Brain microvascular endothelial cell (primary cell): ENCODE measurements at regions not wholly inside any gene's neighbourhood (a gene's known extent, or its start where the extent isn't known, plus 50 kb on each side); places are given as distances from the start of the nearest gene placed in this dataset.

Experiments
- DNase-seq: peaks from one replicate; pipeline ENCODE4 v3.0.0-alpha.2; 2020
- H3K27ac ChIP-seq: fragments of 250-450 bp; sonication (Bioruptor Pico); 2 replicates; pipeline ENCODE4 v1.5.1; 2020; ENCODE audit warnings: mild to moderate bottlenecking, moderate library complexity
- H3K27me3 ChIP-seq: fragments of 250-450 bp; sonication (Bioruptor Pico); replicated peaks from 2 replicates; pipeline ENCODE4 v1.5.1; 2020; ENCODE audit warnings: mild to moderate bottlenecking
- H3K36me3 ChIP-seq: fragments of 250-450 bp; sonication (Bioruptor Pico); replicated peaks from 2 replicates; pipeline ENCODE4 v1.5.1; 2020; ENCODE audit warnings: mild to moderate bottlenecking
- H3K4me3 ChIP-seq: 2 replicates; pipeline ENCODE4 v1.5.1; 2011; ENCODE audit warnings: low read depth, mild to moderate bottlenecking, control low read depth, low read length, moderate library complexity
- in situ Hi-C: cut with HindIII; loops from 2 replicates; pipeline ENCODE4 v1.10.0; 2017; ENCODE audit warnings: low sequenced_read_pairs, low pct_ligation_motif_present
- TF ChIP-seq, protein P1 (sequence below): IDR thresholded peaks from 2 replicates; pipeline ENCODE4 v1.5.1; 2011; ENCODE audit warnings: low read depth, mild to moderate bottlenecking, moderate library complexity, low read length, control low read depth, inconsistent platforms; ENCODE audit errors: missing control alignments

DNA sequence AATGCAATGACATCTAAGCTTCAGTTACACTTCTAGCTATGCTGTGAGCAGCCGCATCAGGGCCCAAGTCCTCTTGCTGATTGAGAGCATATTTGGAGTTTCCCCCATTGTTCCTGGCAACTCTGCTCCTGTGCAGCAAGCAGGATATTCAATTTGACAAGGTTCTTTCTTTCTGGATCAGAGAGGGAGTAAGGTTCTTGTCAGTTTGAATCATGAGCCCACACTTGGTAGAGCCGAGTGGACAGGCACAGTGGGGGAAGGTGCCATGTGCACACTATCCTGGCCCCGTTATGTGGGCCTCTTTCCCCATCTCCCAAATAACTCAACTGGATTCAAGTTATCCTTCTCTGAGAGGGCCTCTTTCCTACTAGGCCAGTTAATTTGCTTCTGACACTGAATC, 385.4 kb downstream of the ZIC1 start:
- H3K4me3 ChIP-seq: no peak overlapping the region
- no peak for DNase-seq
- TF ChIP-seq, protein P1, sequence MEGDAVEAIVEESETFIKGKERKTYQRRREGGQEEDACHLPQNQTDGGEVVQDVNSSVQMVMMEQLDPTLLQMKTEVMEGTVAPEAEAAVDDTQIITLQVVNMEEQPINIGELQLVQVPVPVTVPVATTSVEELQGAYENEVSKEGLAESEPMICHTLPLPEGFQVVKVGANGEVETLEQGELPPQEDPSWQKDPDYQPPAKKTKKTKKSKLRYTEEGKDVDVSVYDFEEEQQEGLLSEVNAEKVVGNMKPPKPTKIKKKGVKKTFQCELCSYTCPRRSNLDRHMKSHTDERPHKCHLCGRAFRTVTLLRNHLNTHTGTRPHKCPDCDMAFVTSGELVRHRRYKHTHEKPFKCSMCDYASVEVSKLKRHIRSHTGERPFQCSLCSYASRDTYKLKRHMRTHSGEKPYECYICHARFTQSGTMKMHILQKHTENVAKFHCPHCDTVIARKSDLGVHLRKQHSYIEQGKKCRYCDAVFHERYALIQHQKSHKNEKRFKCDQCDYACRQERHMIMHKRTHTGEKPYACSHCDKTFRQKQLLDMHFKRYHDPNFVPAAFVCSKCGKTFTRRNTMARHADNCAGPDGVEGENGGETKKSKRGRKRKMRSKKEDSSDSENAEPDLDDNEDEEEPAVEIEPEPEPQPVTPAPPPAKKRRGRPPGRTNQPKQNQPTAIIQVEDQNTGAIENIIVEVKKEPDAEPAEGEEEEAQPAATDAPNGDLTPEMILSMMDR: no peak
- no peak overlapping the region for H3K27ac ChIP-seq
- no peaks in the 10 kb centered on the region for H3K36me3 ChIP-seq
- H3K27me3 ChIP-seq: no peaks in the 10 kb centered on the region
- in situ Hi-C loops: no loop called here

DNA sequence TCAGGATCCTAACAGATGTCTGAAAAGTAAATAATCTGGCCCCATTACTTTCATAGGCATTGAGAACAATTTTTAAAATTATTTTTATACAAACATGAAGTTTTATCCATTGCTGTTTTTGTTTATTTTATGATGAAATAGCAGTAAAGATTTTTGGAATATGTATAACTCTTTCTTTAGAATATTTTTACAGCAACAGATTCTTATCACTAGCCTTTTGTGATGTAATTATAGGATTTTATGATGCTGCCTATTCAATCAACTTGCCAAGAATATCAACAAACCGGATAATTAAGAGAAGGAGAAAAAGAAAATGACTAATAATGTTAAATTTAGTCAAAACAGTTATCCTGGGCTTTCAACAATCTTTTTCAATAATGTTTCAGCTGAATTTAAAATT, 386.3 kb downstream of the ZIC1 start:
- H3K4me3 ChIP-seq: no peak overlapping the region
- DNase-seq: no peak
- H3K27ac ChIP-seq: no peak overlapping the region

GRCh38 chr3:147797095-147797494, 387.9 kb downstream of the ZIC1 start:
- TF ChIP-seq, protein P1: no peak
- Histone ChIP-seq H3K27ac (no peak overlapping the region), H3K36me3 (no peaks in the 10 kb centered on the region), H3K4me3 (no peak overlapping the region), H3K27me3 (no peaks in the 10 kb centered on the region)
- no peak for DNase-seq
- in situ Hi-C loops: no loop called here

More for the DNA sequence above, 386.3 kb downstream of the ZIC1 start:
- in situ Hi-C loops: no loop called here
- H3K27me3 ChIP-seq: no peaks in the 10 kb centered on the region
- H3K36me3 ChIP-seq: no peaks in the 10 kb centered on the region
- TF ChIP-seq, protein P1: no peak

- DNase-seq: no peak
- in situ Hi-C loops: no loop called here
- TF ChIP-seq, protein P1: no peak
- Histone ChIP-seq H3K4me3 (no peak overlapping the region), H3K36me3 (no peaks in the 10 kb centered on the region), H3K27ac (no peak overlapping the region), H3K27me3 (no peaks in the 10 kb centered on the region)
These were observed 390.4 kb downstream of the ZIC1 start for GRCh38 chr3:147799601-147800000.

DNA sequence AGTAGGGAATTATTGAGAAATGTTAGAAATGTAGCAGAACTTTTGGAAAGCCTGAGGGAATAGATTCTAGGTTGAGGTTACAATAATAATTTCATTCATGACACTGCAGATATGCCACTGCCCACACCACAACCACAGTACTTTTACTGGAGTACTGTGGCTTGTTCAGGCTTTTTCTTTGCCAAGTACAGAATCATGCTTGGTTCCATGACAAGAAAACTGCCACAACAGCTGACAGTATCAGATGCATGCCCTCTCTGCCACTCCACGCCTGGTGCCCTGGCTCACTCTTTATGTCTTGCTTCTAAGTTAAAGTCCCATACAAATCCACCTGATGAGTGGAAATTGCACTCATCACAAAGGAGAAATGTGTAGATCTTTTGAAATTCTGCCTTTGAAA, 398.6 kb downstream of the ZIC1 start:
- in situ Hi-C loops: no loop called here
- H3K36me3 ChIP-seq: no peaks in the 10 kb centered on the region
- DNase-seq: no peak
- TF ChIP-seq, protein P1: no peak
- H3K4me3 ChIP-seq: no peak overlapping the region
- no peak overlapping the region for H3K27ac ChIP-seq
- H3K27me3 ChIP-seq: no peaks in the 10 kb centered on the region

- Histone ChIP-seq H3K4me3 (no peak overlapping the region), H3K36me3 (no peaks in the 10 kb centered on the region), H3K27me3 (no peaks in the 10 kb centered on the region), H3K27ac (no peak overlapping the region)
- in situ Hi-C loops: no loop called here
- TF ChIP-seq, protein P1: no peak
- no peak for DNase-seq
These were observed 400.0 kb downstream of the ZIC1 start for GRCh38 chr3:147809206-147809605.
